ENCODE measurements at regions not wholly inside any gene's neighbourhood (a gene's known extent, or its start where the extent isn't known, plus 50 kb on each side); places are given as distances from the start of the nearest gene placed in this dataset.

DNA sequence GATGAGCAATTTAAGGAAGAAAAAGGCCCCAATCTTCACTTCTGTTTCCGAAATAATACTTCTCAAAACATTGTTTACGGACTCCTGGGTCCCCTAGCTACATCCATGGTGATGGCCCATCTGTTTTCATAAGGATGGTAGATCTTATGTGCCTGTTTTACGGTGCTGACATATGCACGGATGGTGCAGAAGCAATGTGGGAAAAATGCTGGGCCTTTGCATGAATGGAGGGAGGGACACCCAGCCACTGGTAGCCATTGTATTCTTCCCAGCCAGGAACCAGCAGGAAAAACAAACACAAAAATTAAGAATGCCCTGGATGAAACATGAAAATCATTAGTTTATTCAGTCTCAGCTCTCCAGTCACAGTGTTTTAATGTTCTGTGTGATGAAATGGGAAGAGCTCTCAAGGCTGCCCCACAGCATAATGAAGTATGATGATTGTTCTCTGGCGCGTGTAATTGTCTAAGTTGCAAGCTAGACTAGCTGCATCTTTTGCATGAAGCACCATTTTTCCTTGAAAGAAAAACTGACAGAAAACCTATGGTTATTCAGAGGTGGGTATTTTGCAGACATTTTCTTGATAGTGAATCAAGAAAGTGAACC lies 1201.1 kb upstream of the SLC10A2 start:
- TF ChIP-seq, protein P1, sequence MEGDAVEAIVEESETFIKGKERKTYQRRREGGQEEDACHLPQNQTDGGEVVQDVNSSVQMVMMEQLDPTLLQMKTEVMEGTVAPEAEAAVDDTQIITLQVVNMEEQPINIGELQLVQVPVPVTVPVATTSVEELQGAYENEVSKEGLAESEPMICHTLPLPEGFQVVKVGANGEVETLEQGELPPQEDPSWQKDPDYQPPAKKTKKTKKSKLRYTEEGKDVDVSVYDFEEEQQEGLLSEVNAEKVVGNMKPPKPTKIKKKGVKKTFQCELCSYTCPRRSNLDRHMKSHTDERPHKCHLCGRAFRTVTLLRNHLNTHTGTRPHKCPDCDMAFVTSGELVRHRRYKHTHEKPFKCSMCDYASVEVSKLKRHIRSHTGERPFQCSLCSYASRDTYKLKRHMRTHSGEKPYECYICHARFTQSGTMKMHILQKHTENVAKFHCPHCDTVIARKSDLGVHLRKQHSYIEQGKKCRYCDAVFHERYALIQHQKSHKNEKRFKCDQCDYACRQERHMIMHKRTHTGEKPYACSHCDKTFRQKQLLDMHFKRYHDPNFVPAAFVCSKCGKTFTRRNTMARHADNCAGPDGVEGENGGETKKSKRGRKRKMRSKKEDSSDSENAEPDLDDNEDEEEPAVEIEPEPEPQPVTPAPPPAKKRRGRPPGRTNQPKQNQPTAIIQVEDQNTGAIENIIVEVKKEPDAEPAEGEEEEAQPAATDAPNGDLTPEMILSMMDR (IDR thresholded peaks at IDR 0.05), result no peak
- no peak for TF ChIP-seq POLR2A (IDR thresholded peaks at IDR 0.05)
